H1 (cell line): ENCODE measurements at regions not wholly inside any gene's neighbourhood (a gene's known extent, or its start where the extent isn't known, plus 50 kb on each side); places are given as distances from the start of the nearest gene placed in this dataset.

Experiments used
- CTCF ChIA-PET: fragments of 300-600 bp; sonication (Branson Sonifier 250); formaldehyde crosslinking; loops from one replicate; lab custom pipeline; 2021; ENCODE audit not compliant: partially characterized antibody; lab: Charles Lee
- POLR2A ChIA-PET: fragments of 300-600 bp; sonication (Branson Sonifier 250); formaldehyde crosslinking; loops from one replicate; lab custom pipeline; 2021; ENCODE audit warnings: inconsistent platforms; ENCODE audit not compliant: partially characterized antibody; lab: Charles Lee
- DNase-seq, 2 experiments: peaks; one replicate each; pipeline versions ENCODE4 v3.0.0 to v3.0.0-alpha.2; 2010 to 2022; ENCODE audit warnings: low spot score in 2 of 2, low read depth in 1 of 2, mixed read lengths in 1 of 2
- FAIRE-seq: peaks from 2 replicates; lab custom pipeline; 2011; peaks lifted over from hg19 to GRCh38; lab: Jason Lieb, UNC
- H2AFZ ChIP-seq: 2 replicates; pipeline ENCODE4 v1.8.1; 2012; ENCODE audit warnings: low read length, inconsistent platforms
- H2AK5ac ChIP-seq: 2 replicates; pipeline ENCODE4 v1.6.1; 2013; ENCODE audit warnings: low read depth, low read length
- H2BK120ac ChIP-seq: replicated peaks from 2 replicates; pipeline ENCODE3; 2013; ENCODE audit warnings: low read depth, low read length, inconsistent platforms
- H2BK12ac ChIP-seq: 2 replicates; pipeline ENCODE4 v1.6.1; 2013; ENCODE audit warnings: low read depth, low read length
- H2BK15ac ChIP-seq: 2 replicates; pipeline ENCODE4 v1.6.1; 2013; ENCODE audit warnings: low read length
- H2BK20ac ChIP-seq: 2 replicates; pipeline ENCODE4 v1.6.1; 2013; ENCODE audit warnings: low read length
- H2BK5ac ChIP-seq: 2 replicates; pipeline ENCODE4 v1.6.1; 2013; ENCODE audit warnings: low read depth, low read length
- H3K14ac ChIP-seq: 2 replicates; pipeline ENCODE4 v1.6.1; 2013; ENCODE audit warnings: inconsistent platforms; ENCODE audit not compliant: insufficient read length
- H3K18ac ChIP-seq: 2 replicates; pipeline ENCODE4 v1.6.1; 2013; ENCODE audit warnings: low read length; ENCODE audit errors: extremely low read depth
- H3K23ac ChIP-seq: 2 replicates; pipeline ENCODE4 v1.6.1; 2013; ENCODE audit warnings: inconsistent platforms; ENCODE audit not compliant: insufficient read length
- H3K23me2 ChIP-seq: 2 replicates; pipeline ENCODE4 v1.6.1; 2013; ENCODE audit warnings: low read depth, low read length
- H3K27ac ChIP-seq: 2 replicates; pipeline ENCODE4 v1.6.1; 2011; ENCODE audit warnings: low read depth, low read length, inconsistent platforms
- H3K27me3 ChIP-seq, 4 experiments: replicated peaks in 1 of 4; 1 replicate in 1 of 4; 2 replicates in 3 of 4; pipeline versions ENCODE4 v1.6.1 to v1.8.1; 2011 to 2013; ENCODE audit warnings: low read length in 3 of 4, mild to moderate bottlenecking in 3 of 4, inconsistent platforms in 2 of 4, mixed read lengths in 2 of 4, moderate library complexity in 1 of 4; ENCODE audit not compliant: control insufficient read depth in 3 of 4, insufficient read depth in 3 of 4; ENCODE audit errors: extremely low read depth in 1 of 4
- H3K36me3 ChIP-seq, 4 experiments: 2 replicates each; pipeline versions ENCODE4 v1.6.1 to v1.8.1; 2011 to 2013; ENCODE audit warnings: mild to moderate bottlenecking in 4 of 4, low read length in 3 of 4, moderate library complexity in 2 of 4, control low read depth in 1 of 4, inconsistent platforms in 1 of 4; ENCODE audit not compliant: insufficient read depth in 4 of 4, control insufficient read depth in 2 of 4
- H3K4ac ChIP-seq: replicated peaks from 2 replicates; pipeline ENCODE3; 2013; ENCODE audit warnings: low read length, low read depth, mixed read lengths, inconsistent platforms; ENCODE audit not compliant: insufficient read length
- H3K4me1 ChIP-seq, 4 experiments: replicated peaks in 1 of 4; 1 replicate in 1 of 4; 2 replicates in 3 of 4; pipeline versions ENCODE4 v1.6.1 to v1.8.1; 2011 to 2013; ENCODE audit warnings: low read length in 3 of 4, inconsistent platforms in 2 of 4, mixed read lengths in 1 of 4; ENCODE audit not compliant: insufficient read depth in 4 of 4, control insufficient read depth in 3 of 4
- H3K4me2 ChIP-seq, 2 experiments: 2 replicates each; pipeline versions ENCODE4 v1.6.1 to v1.8.1; 2011 to 2013; ENCODE audit warnings: low read depth in 2 of 2, low read length in 2 of 2, control low read depth in 1 of 2, inconsistent platforms in 1 of 2, mild to moderate bottlenecking in 1 of 2; ENCODE audit not compliant: insufficient read depth in 1 of 2
- H3K4me3 ChIP-seq, 4 experiments: fragments of 200-600, 300-600 bp in 1 of 4; sonication (generic), shearing (Covaris generic), sonication (Bioruptor Twin) in 1 of 4; 2 replicates each; pipeline versions ENCODE4 v1.5.1 to v1.8.1; 2011 to 2016; ENCODE audit warnings: low read length in 4 of 4, low read depth in 3 of 4, control low read depth in 2 of 4, inconsistent platforms in 2 of 4, mild to moderate bottlenecking in 2 of 4, mixed read lengths in 1 of 4, moderate library complexity in 1 of 4; ENCODE audit not compliant: insufficient read depth in 2 of 4; ENCODE audit errors: extremely low read depth in 1 of 4
- H3K56ac ChIP-seq: replicated peaks from 2 replicates; pipeline ENCODE3; 2013; ENCODE audit warnings: low read depth, mild to moderate bottlenecking, mixed read lengths, low read length, inconsistent platforms; ENCODE audit not compliant: insufficient read length
- H3K79me1 ChIP-seq: 2 replicates; pipeline ENCODE4 v1.6.1; 2013; ENCODE audit warnings: low read depth, low read length, control low read depth
- H3K79me2 ChIP-seq, 2 experiments: 2 replicates each; pipeline versions ENCODE4 v1.6.1 to v1.8.1; 2012 to 2013; ENCODE audit warnings: low read length in 2 of 2, mild to moderate bottlenecking in 2 of 2, inconsistent platforms in 1 of 2; ENCODE audit not compliant: insufficient read depth in 2 of 2, control insufficient read depth in 1 of 2
- H3K9ac ChIP-seq, 4 experiments: replicated peaks in 1 of 4; 1 replicate in 1 of 4; 2 replicates in 3 of 4; pipeline versions ENCODE4 v1.6.1 to v1.8.1; 2011 to 2013; ENCODE audit warnings: low read depth in 3 of 4, low read length in 3 of 4, control low read depth in 2 of 4, mild to moderate bottlenecking in 2 of 4, moderate library complexity in 2 of 4, inconsistent platforms in 1 of 4; ENCODE audit errors: extremely low read depth in 1 of 4
- H3K9me3 ChIP-seq, 2 experiments: 2 replicates each; pipeline versions ENCODE4 v1.6.1 to v1.8.1; 2012 to 2013; ENCODE audit warnings: mild to moderate bottlenecking in 2 of 2, moderate library complexity in 2 of 2, control low read depth in 1 of 2, inconsistent platforms in 1 of 2, low read depth in 1 of 2, low read length in 1 of 2, mixed read lengths in 1 of 2; ENCODE audit not compliant: insufficient read depth in 2 of 2
- H4K20me1 ChIP-seq, 2 experiments: replicated peaks in 1 of 2; 2 replicates each; pipeline versions ENCODE3 to v1.8.1; 2011 to 2013; ENCODE audit warnings: inconsistent platforms in 2 of 2, low read length in 2 of 2, mild to moderate bottlenecking in 1 of 2; ENCODE audit not compliant: insufficient read depth in 2 of 2, control insufficient read depth in 1 of 2
- H4K5ac ChIP-seq: 2 replicates; pipeline ENCODE4 v1.6.1; 2013; ENCODE audit warnings: low read length, low read depth, mixed read lengths, inconsistent platforms; ENCODE audit not compliant: insufficient read length
- H4K8ac ChIP-seq: 2 replicates; pipeline ENCODE4 v1.8.0; 2013; ENCODE audit warnings: mild to moderate bottlenecking, moderate library complexity, low read length, inconsistent platforms; ENCODE audit not compliant: insufficient read depth; ENCODE audit errors: extremely low read depth
- H4K91ac ChIP-seq: replicated peaks from 2 replicates; pipeline ENCODE3; 2013; ENCODE audit warnings: low read length, mixed read lengths, inconsistent platforms; ENCODE audit not compliant: insufficient read length
- RFX5 ChIP-seq: IDR thresholded peaks from 2 replicates; pipeline ENCODE4 v1.6.1; 2011; ENCODE audit warnings: low read depth, low read length, improper control_type of control experiment, borderline replicate concordance
- TBP ChIP-seq: IDR thresholded peaks from 2 replicates; pipeline ENCODE4 v1.6.1; 2011; ENCODE audit warnings: low read depth, low read length, improper control_type of control experiment
- WGBS, 2 experiments: shearing (Covaris generic) in 1 of 2; methylation state at CpG; one replicate each; pipeline versions ENCODE4 v1.1.6 to v1.1.7; 2013 to 2015; ENCODE audit warnings: low lambda C conversion rate in 2 of 2, mixed read lengths in 2 of 2, inconsistent platforms in 1 of 2, low coverage in 1 of 2, missing lambda C conversion rate in 1 of 2; ENCODE audit not compliant: insufficient replicate concordance in 2 of 2, insufficient coverage in 1 of 2, insufficient read length in 1 of 2; ENCODE audit errors: extremely low coverage in 1 of 2, missing lambda C conversion rate in 1 of 2; 5-methylcytosine and 5-hydroxymethylcytosine counted together

- no peak for FAIRE-seq
- no peak overlapping the region for H3K23ac ChIP-seq
- no peaks in the 10 kb centered on the region for H3K4me1 ChIP-seq
- no peak overlapping the region for H3K27ac ChIP-seq
- no peak for DNase-seq
- H4K20me1 ChIP-seq, result no peaks in the 10 kb centered on the region
- H2AK5ac ChIP-seq, result no peak overlapping the region
- H3K23me2 ChIP-seq, result no peaks in the 10 kb centered on the region; the same call in 1 of the 2 replicates
- no peak overlapping the region for H4K5ac ChIP-seq
- H3K27me3 ChIP-seq, result peaks cover 0 to 1% (median 0%) of the 10 kb centered on the region in 4 experiments; a peak in 1 of 7 replicates
- H2BK20ac ChIP-seq, result no peak overlapping the region
- no peaks in the 10 kb centered on the region for H3K9me3 ChIP-seq
- no peak overlapping the region for H2AFZ ChIP-seq
- H3K79me2 ChIP-seq, result no peaks in the 10 kb centered on the region
- TF ChIP-seq TBP (no peak), RFX5 (no peak)
- H3K18ac ChIP-seq, result no peak overlapping the region
- H3K9ac ChIP-seq, result no peak overlapping the region
- no peak overlapping the region for H4K8ac ChIP-seq
- ChIA-PET POLR2A (no interaction called here), CTCF (no interaction called here)
- no peak overlapping the region for H3K14ac ChIP-seq
- no peak overlapping the region for H3K56ac ChIP-seq
- no peak overlapping the region for H3K4ac ChIP-seq
- no peaks in the 10 kb centered on the region for H3K79me1 ChIP-seq
- no peak overlapping the region for H2BK12ac ChIP-seq
- no peak overlapping the region for H2BK5ac ChIP-seq
- WGBS, 2 experiments, result 97% methylated on average over 3 of the region's 3 CpGs; no CpG with 5 or more reads in 1 of the 2 experiments
- H3K4me2 ChIP-seq, result no peak overlapping the region
- H3K36me3 ChIP-seq, result no peaks in the 10 kb centered on the region
- H3K4me3 ChIP-seq, result no peak overlapping the region
- no peak overlapping the region for H2BK15ac ChIP-seq
- no peak overlapping the region for H4K91ac ChIP-seq
- H2BK120ac ChIP-seq, result no peak overlapping the region
These were observed 441.3 kb downstream of the PCDH18 start for GRCh38 chr4:137090951-137091350.
